GM19324 (cell line): ENCODE measurements at regions not wholly inside any gene's neighbourhood (a gene's known extent, or its start where the extent isn't known, plus 50 kb on each side); places are given as distances from the start of the nearest gene placed in this dataset.
"Not testable (repeated sequence)": the region's sequence is repeated elsewhere in the genome, so short reads cannot be mapped to it uniquely, and the experiment has no call there.

Experiments
- ATAC-seq: cut with Tn5 transposase; IDR thresholded peaks from one replicate; pipeline ENCODE4 v1.9.1; 2021; ENCODE audit warnings: mild to moderate bottlenecking, moderate library complexity; ENCODE audit not compliant: unreplicated experiment, low FRiP score

- no peak for ATAC-seq
Measured at GRCh38 chr5:158607088-158607487, 492.6 kb downstream of the EBF1 start.

- no peak for ATAC-seq
Measured at GRCh38 chr5:158606233-158606632, 493.5 kb downstream of the EBF1 start.

- no peak for ATAC-seq
Measured at GRCh38 chr5:158602981-158603380, 496.7 kb downstream of the EBF1 start.

- ATAC-seq, result no peak
Measured at GRCh38 chr5:158601118-158601517, 498.6 kb downstream of the EBF1 start.

- no peak for ATAC-seq
Measured at GRCh38 chr5:158600679-158601078, 499.0 kb downstream of the EBF1 start.

- ATAC-seq, result no peak
Measured at GRCh38 chr5:158599157-158599556, 500.6 kb downstream of the EBF1 start.

GRCh38 chr5:158594595-158595242 lies 505.0 kb downstream of the EBF1 start:
- ATAC-seq, result no peak

- ATAC-seq, result no peak
Measured at GRCh38 chr5:158593925-158594324, 505.8 kb downstream of the EBF1 start.

GRCh38 chr5:158591301-158591863 lies 508.3 kb downstream of the EBF1 start:
- ATAC-seq, result no peak

GRCh38 chr5:158590746-158591300 lies 508.9 kb downstream of the EBF1 start:
- ATAC-seq, result no peak

GRCh38 chr5:158589939-158590338 lies 509.8 kb downstream of the EBF1 start:
- no peak for ATAC-seq

- ATAC-seq, result no peak
Measured at GRCh38 chr5:158588617-158589016, 511.1 kb downstream of the EBF1 start.

- no peak for ATAC-seq
Measured at GRCh38 chr5:158586054-158586453, 513.7 kb downstream of the EBF1 start.

- not testable (repeated sequence) for ATAC-seq
Measured at GRCh38 chr5:158582669-158583068, 517.0 kb downstream of the EBF1 start.

GRCh38 chr5:158573829-158574228 lies 525.9 kb downstream of the EBF1 start:
- ATAC-seq, result no peak

- no peak for ATAC-seq
Measured at GRCh38 chr5:158570502-158570901, 529.2 kb downstream of the EBF1 start.

GRCh38 chr5:158569534-158569933 lies 530.2 kb downstream of the EBF1 start:
- ATAC-seq, result no peak

- no peak for ATAC-seq
Measured at GRCh38 chr5:158565017-158565789, 534.5 kb downstream of the EBF1 start.

- ATAC-seq, result no peak
Measured at GRCh38 chr5:158563760-158564390, 535.8 kb downstream of the EBF1 start.

GRCh38 chr5:158561562-158562190 lies 538.0 kb downstream of the EBF1 start:
- ATAC-seq, result no peak

GRCh38 chr5:158560170-158560569 lies 539.5 kb downstream of the EBF1 start:
- peak; percentile 89 for ATAC-seq
